Neuronal stem cell (in vitro differentiated cells): ENCODE measurements at regions not wholly inside any gene's neighbourhood (a gene's known extent, or its start where the extent isn't known, plus 50 kb on each side); places are given as distances from the start of the nearest gene placed in this dataset.

Experiments
- DNase-seq: peaks from one replicate; pipeline ENCODE4 v3.0.0-alpha.2; 2013; ENCODE audit warnings: low spot score
- H2AFZ ChIP-seq: one replicate; pipeline ENCODE4 v1.6.1; 2013; ENCODE audit warnings: mild to moderate bottlenecking, low read length, inconsistent platforms
- H2AK5ac ChIP-seq: 2 replicates; pipeline ENCODE4 v1.6.1; 2013; ENCODE audit warnings: low read depth, mild to moderate bottlenecking, inconsistent platforms, low read length, moderate library complexity, mixed read lengths
- H2BK120ac ChIP-seq: 2 replicates; pipeline ENCODE4 v1.6.1; 2013; ENCODE audit warnings: low read depth, mild to moderate bottlenecking, inconsistent platforms, low read length, moderate library complexity, mixed read lengths
- H2BK12ac ChIP-seq: one replicate; pipeline ENCODE4 v1.6.1; 2013; ENCODE audit warnings: low read length, inconsistent platforms
- H2BK15ac ChIP-seq: 2 replicates; pipeline ENCODE4 v1.6.1; 2013; ENCODE audit warnings: mild to moderate bottlenecking, low read length, inconsistent platforms, mixed read lengths
- H2BK5ac ChIP-seq: one replicate; pipeline ENCODE4 v1.6.1; 2013; ENCODE audit warnings: inconsistent platforms, mild to moderate bottlenecking, low read length, moderate library complexity
- H3K14ac ChIP-seq: one replicate; pipeline ENCODE4 v1.6.1; 2013; ENCODE audit warnings: low read length, inconsistent platforms
- H3K18ac ChIP-seq: 2 replicates; pipeline ENCODE4 v1.6.1; 2013; ENCODE audit warnings: low read length, inconsistent platforms
- H3K23ac ChIP-seq: 2 replicates; pipeline ENCODE4 v1.6.1; 2013; ENCODE audit warnings: low read depth, mild to moderate bottlenecking, mixed read lengths, low read length, inconsistent platforms; ENCODE audit not compliant: poor library complexity
- H3K27ac ChIP-seq: replicated peaks from 3 replicates; pipeline ENCODE4 v1.5.1; 2013; ENCODE audit warnings: low read length, inconsistent platforms
- H3K27me3 ChIP-seq, 3 experiments: 2 replicates each; pipeline ENCODE4 v1.6.1; 2013; ENCODE audit warnings: low read length in 3 of 3, mild to moderate bottlenecking in 2 of 3, inconsistent platforms in 1 of 3, low read depth in 1 of 3, mixed read lengths in 1 of 3, moderate library complexity in 1 of 3; ENCODE audit not compliant: control insufficient read depth in 3 of 3, insufficient read depth in 3 of 3
- H3K36me3 ChIP-seq, 2 donors: replicated peaks in 1 of 2; 2 replicates each; pipeline ENCODE4 v1.6.1; 2013; ENCODE audit warnings: low read length in 2 of 2; ENCODE audit not compliant: control insufficient read depth in 2 of 2, insufficient read depth in 2 of 2
- H3K4ac ChIP-seq: 2 replicates; pipeline ENCODE4 v1.6.1; 2013; ENCODE audit warnings: inconsistent platforms, mild to moderate bottlenecking, low read length, moderate library complexity
- H3K4me1 ChIP-seq, 2 donors: 1 replicate in 1 of 2; 2 replicates in 1 of 2; pipeline ENCODE4 v1.6.1; 2013; ENCODE audit warnings: low read length in 2 of 2, low read depth in 1 of 2; ENCODE audit not compliant: control insufficient read depth in 2 of 2, insufficient read depth in 1 of 2
- H3K4me2 ChIP-seq: one replicate; pipeline ENCODE4 v1.6.1; 2013; ENCODE audit warnings: mild to moderate bottlenecking, low read length, inconsistent platforms; ENCODE audit not compliant: insufficient read depth, poor library complexity, severe bottlenecking
- H3K4me3 ChIP-seq, 2 donors: 2 replicates each; pipeline ENCODE4 v1.5.1; 2013; ENCODE audit warnings: low read length in 2 of 2, mild to moderate bottlenecking in 2 of 2, inconsistent platforms in 1 of 2, moderate library complexity in 1 of 2
- H3K79me1 ChIP-seq: one replicate; pipeline ENCODE4 v1.6.1; 2013; ENCODE audit warnings: low read depth, mild to moderate bottlenecking, inconsistent platforms, low read length, moderate library complexity
- H3K9ac ChIP-seq: one replicate; pipeline ENCODE4 v1.6.1; 2013; ENCODE audit warnings: mild to moderate bottlenecking, low read depth, low read length, inconsistent platforms; ENCODE audit not compliant: poor library complexity
- H3K9me3 ChIP-seq, 2 donors: replicated peaks in 1 of 2; 2 replicates each; pipeline versions ENCODE3 to v1.6.1; 2013; ENCODE audit warnings: low read length in 2 of 2, mild to moderate bottlenecking in 2 of 2, inconsistent platforms in 1 of 2, low read depth in 1 of 2, mixed read lengths in 1 of 2, moderate library complexity in 1 of 2; ENCODE audit not compliant: control insufficient read depth in 2 of 2, insufficient read depth in 1 of 2
- H4K8ac ChIP-seq: one replicate; pipeline ENCODE4 v1.6.1; 2013; ENCODE audit warnings: low read depth, mild to moderate bottlenecking, inconsistent platforms, low read length, moderate library complexity
- H4K91ac ChIP-seq: one replicate; pipeline ENCODE4 v1.6.1; 2013; ENCODE audit warnings: low read length, low read depth, mild to moderate bottlenecking, inconsistent platforms; ENCODE audit not compliant: poor library complexity
- WGBS, 2 donors: extraction: QIAGEN DNeasy Blood & Tissue Kit; methylation state at CpG; one replicate each; pipeline ENCODE4 v1.1.7; 2013; ENCODE audit warnings: missing lambda C conversion rate in 2 of 2, mixed read lengths in 1 of 2; ENCODE audit not compliant: insufficient read length in 2 of 2, insufficient replicate concordance in 1 of 2; ENCODE audit errors: extremely low coverage in 2 of 2; 5-methylcytosine and 5-hydroxymethylcytosine counted together

- no peak overlapping the region for H2AK5ac ChIP-seq
- no peak overlapping the region for H2BK15ac ChIP-seq
- no peaks in the 10 kb centered on the region for H3K36me3 ChIP-seq
- no peak overlapping the region for H2BK12ac ChIP-seq
- H2AFZ ChIP-seq = peak overlapping the region; percentile 79
- H4K91ac ChIP-seq = no peak overlapping the region
- H4K8ac ChIP-seq = no peak overlapping the region
- peak overlapping the region; percentile 64 for H3K4me2 ChIP-seq
- H3K4ac ChIP-seq = no peak overlapping the region
- no peak overlapping the region for H2BK5ac ChIP-seq
- H3K79me1 ChIP-seq = no peaks in the 10 kb centered on the region
- H3K9me3 ChIP-seq = peaks cover 0 to 17% of the 10 kb centered on the region in 2 donors
- peak overlapping the region; percentile 51 for H3K18ac ChIP-seq
- H3K4me3 ChIP-seq = peak overlapping the region; percentile 29 to 69
- H3K9ac ChIP-seq = no peak overlapping the region
- H3K27ac ChIP-seq = peak overlapping the region; percentile 71
- no peak overlapping the region for H3K23ac ChIP-seq
- WGBS, 2 donors = no CpG with 5 or more reads among the region's 34 CpGs
- H3K14ac ChIP-seq = no peak overlapping the region
- peak; percentile 90 for DNase-seq
- H2BK120ac ChIP-seq = no peak overlapping the region
- no peaks in the 10 kb centered on the region for H3K27me3 ChIP-seq
- H3K4me1 ChIP-seq = peaks cover 11 to 27% of the 10 kb centered on the region in 2 donors
Measured at GRCh38 chr2:226030788-226031646, 631.5 kb downstream of the NYAP2 start.

DNA sequence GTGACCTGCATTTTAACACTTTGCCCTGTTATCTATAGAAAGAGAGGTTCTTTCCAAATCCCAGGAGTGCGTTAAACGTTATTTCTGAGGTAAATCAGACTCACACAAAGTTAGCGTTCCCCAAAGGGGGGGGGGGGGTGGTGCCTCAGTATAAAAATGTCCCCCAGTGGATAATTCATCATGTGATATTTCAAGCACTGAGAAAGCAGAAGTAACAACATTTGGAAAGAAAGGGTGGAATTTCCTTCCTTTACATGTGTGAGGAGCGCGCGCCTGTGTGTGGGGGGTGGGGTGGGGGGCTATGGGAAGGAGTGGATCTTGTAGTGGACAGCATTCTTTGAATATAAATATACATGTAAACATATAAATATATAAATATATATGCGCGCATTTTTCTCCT is 630.9 kb downstream of the NYAP2 start:
- Histone ChIP-seq H3K27me3 (no peaks in the 10 kb centered on the region), H3K9me3 (peaks cover 0 to 10% of the 10 kb centered on the region in 2 donors), H2BK15ac (no peak overlapping the region), H2AK5ac (no peak overlapping the region), H3K18ac (no peak overlapping the region), H3K14ac (no peak overlapping the region), H2BK5ac (no peak overlapping the region), H3K27ac (no peak overlapping the region), H3K4me3 (peak overlapping the region in 1 of 2 donors; percentile 31), H2AFZ (peak overlapping the region; percentile 77), H2BK12ac (no peak overlapping the region), H3K23ac (no peak overlapping the region), H4K91ac (no peak overlapping the region), H3K4me1 (peaks cover 11 to 27% of the 10 kb centered on the region in 2 donors), H3K9ac (no peak overlapping the region), H3K4ac (no peak overlapping the region), H4K8ac (no peak overlapping the region), H2BK120ac (no peak overlapping the region), H3K36me3 (no peaks in the 10 kb centered on the region), H3K79me1 (no peaks in the 10 kb centered on the region), H3K4me2 (peak overlapping the region; percentile 40)
- peak; percentile 11 for DNase-seq
- no CpG with 5 or more reads among the region's 8 CpGs for WGBS, 2 donors

DNA sequence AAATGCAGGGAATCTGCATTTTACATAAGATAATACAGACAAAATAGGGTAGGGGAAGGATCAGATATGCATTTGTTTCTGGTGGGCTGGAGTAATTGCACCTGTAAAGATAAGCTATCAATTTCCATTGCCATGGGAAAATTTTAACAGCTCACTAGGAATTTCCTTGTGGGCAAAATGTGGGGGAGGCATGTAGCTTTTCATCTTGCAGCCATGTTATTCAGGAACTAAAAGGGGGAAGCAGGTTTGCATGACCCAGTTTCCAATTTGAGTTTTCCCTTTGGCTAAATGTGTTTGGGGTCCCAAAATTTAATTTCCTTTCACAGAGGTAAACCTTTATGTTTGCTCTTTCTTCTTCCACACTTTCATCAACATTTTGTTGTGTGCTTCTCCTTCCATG is 624.4 kb downstream of the NYAP2 start:
- Histone ChIP-seq H4K91ac (no peak overlapping the region), H3K9me3 (peaks cover 0 to 7% of the 10 kb centered on the region in 2 donors), H3K9ac (no peak overlapping the region), H3K4me2 (no peak overlapping the region), H4K8ac (no peak overlapping the region), H3K27me3 (no peaks in the 10 kb centered on the region), H3K4me1 (peaks cover 1 to 6% of the 10 kb centered on the region in 2 donors), H2BK5ac (no peak overlapping the region), H3K27ac (no peak overlapping the region), H2BK15ac (no peak overlapping the region), H3K36me3 (no peaks in the 10 kb centered on the region), H2BK120ac (no peak overlapping the region), H2AK5ac (no peak overlapping the region), H3K18ac (no peak overlapping the region), H3K4me3 (no peak overlapping the region), H2BK12ac (no peak overlapping the region), H3K4ac (no peak overlapping the region), H3K14ac (no peak overlapping the region), H3K23ac (no peak overlapping the region), H2AFZ (no peak overlapping the region), H3K79me1 (no peaks in the 10 kb centered on the region)
- no peak for DNase-seq

DNA sequence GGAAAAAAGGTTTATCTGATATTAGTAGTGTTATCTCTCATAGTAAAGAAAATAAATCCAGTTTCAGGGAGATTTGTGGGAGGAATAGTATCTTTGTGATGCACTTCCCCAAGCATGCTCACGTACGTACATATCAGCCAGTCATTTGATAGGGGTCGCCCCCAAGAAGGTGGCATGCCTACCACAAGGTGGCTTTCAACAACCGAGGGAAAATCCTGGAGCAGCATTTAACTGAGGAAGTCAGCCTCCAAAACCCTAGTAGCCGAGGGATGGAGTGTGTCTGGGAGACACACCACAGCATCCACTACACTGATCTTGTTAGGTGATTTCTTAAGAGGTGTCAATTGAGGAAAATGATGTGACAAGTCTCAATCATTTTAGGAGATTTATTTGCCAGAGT is 623.9 kb downstream of the NYAP2 start:
- Histone ChIP-seq H3K27me3 (no peaks in the 10 kb centered on the region), H3K18ac (no peak overlapping the region), H3K9me3 (peaks cover under 1 to 11% of the 10 kb centered on the region in 2 donors), H2AFZ (no peak overlapping the region), H3K4me1 (peaks cover 1 to 3% of the 10 kb centered on the region in 2 donors), H2BK15ac (no peak overlapping the region), H3K79me1 (no peaks in the 10 kb centered on the region), H3K23ac (no peak overlapping the region), H3K4ac (no peak overlapping the region), H3K9ac (no peak overlapping the region), H3K4me3 (no peak overlapping the region), H4K8ac (no peak overlapping the region), H3K27ac (no peak overlapping the region), H3K4me2 (no peak overlapping the region), H3K36me3 (no peaks in the 10 kb centered on the region), H2BK12ac (no peak overlapping the region), H3K14ac (no peak overlapping the region), H2AK5ac (no peak overlapping the region), H2BK5ac (no peak overlapping the region), H2BK120ac (no peak overlapping the region), H4K91ac (no peak overlapping the region)
- WGBS, 2 donors = no CpG with 5 or more reads among the region's 5 CpGs
- DNase-seq = no peak
